CD4-positive, alpha-beta T cell treated with Interleukin-17A for 1 hour (primary cell): ENCODE measurements at regions not wholly inside any gene's neighbourhood (a gene's known extent, or its start where the extent isn't known, plus 50 kb on each side); places are given as distances from the start of the nearest gene placed in this dataset.
"Not testable (repeated sequence)": the region's sequence is repeated elsewhere in the genome, so short reads cannot be mapped to it uniquely, and the experiment has no call there.

Experiments used
- DNase-seq: peaks from one replicate; pipeline ENCODE4 v3.0.0-alpha.2; 2020

DNA sequence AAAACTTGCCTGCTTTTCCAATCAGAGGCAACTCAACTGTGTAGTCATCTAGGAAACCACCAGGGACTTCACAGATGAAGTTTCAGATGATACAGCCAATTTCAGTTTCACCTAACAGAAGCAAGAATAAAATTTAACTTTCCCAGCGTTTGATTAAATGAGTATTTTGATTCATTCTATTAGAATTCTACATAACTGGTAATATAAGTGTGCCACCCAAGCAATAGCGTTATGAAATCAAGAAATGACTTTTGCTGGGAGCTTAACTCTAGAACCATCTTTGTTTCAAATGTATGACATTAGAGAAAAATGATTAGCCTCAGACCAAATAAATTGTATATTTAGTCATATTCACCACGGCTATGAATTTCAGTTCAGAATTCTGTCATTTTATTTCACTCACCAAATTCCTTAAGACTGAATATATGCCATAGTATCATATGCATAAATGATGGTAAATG, 239.3 kb downstream of the NRIP1 start:
- DNase-seq = no peak

- no peak for DNase-seq
These were observed 240.7 kb downstream of the NRIP1 start for GRCh38 chr21:14824126-14824525.

- DNase-seq = no peak
These were observed 247.5 kb downstream of the NRIP1 start for GRCh38 chr21:14817311-14817710.

DNA sequence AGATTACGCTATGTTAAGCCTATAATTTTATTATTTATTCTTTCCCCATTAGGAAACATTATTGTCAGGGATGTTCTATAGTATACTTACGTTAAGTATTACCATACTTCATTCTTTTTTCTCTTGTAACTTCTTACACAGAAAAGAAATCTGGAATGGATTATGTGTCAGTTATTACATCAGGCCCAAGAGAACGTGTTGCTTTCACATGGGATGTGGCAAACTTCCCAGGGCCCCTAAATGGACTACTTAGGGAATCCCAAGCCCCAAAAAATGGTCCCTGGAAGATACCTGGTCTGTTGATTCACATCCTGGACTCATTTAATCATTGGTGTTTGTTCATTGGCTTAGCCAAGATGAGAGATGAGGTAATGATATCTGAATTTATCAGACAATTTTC, 249.8 kb downstream of the NRIP1 start:
- no peak for DNase-seq

DNA sequence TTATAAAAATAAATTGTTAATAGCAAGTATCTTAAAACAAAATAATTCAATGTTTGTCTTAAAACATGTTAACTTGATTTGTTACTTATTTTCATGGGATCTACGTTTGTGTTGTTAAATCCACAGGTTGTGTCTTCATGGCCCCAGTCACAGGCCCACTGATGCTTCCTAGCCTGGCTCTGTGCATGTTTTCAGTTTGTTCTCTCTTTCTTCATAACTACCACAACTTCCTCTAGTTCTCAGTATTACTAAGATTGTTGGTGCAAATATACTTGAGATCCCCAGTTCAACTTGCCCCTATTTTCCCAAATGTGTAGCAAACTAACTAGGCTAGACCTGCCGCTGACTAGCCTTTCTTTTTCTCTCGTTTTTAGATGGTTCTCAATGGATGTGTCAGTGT, 250.5 kb downstream of the NRIP1 start:
- DNase-seq = no peak

DNA sequence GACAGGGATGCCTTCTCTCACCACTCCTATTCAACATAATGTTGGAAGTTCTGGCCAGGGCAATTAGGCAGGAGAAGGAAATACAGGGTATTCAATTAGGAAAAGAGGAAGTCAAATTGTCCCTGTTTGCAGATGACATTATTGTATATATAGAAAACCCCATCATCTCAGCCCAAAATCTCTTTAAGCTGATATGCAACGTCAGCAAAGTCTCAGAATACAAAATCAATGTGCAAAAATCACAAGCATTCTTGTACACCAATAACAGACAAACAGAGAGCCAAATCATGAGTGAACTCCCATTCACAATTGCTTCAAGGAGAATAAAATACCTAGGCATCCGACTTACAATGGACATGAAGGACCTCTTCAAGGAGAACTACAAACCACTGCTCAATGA, 258.1 kb upstream of the SAMSN1 start:
- not testable (repeated sequence) for DNase-seq

- no peak for DNase-seq
These were observed 251.4 kb upstream of the SAMSN1 start for GRCh38 chr21:14797543-14797942.

- no peak for DNase-seq
These were observed 241.2 kb upstream of the SAMSN1 start for GRCh38 chr21:14787312-14787711.

DNA sequence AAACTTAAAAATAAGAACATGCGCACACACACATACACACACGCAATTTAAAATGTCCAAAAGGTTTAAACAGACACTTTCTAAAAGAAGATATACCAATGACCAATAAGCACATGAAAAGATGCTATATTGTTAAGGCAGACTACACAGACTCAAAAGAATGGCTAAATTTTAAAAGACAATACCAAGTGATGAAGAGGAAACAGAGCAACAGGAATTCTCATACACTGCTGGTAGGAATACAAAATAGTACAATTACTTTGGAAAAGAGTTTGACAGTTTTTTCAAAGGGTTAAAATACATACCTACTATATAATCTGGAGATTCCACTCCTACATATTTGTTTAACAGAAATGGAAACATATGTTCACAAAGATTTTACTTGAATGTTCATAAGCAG, 239.6 kb upstream of the SAMSN1 start:
- DNase-seq = no peak

DNA sequence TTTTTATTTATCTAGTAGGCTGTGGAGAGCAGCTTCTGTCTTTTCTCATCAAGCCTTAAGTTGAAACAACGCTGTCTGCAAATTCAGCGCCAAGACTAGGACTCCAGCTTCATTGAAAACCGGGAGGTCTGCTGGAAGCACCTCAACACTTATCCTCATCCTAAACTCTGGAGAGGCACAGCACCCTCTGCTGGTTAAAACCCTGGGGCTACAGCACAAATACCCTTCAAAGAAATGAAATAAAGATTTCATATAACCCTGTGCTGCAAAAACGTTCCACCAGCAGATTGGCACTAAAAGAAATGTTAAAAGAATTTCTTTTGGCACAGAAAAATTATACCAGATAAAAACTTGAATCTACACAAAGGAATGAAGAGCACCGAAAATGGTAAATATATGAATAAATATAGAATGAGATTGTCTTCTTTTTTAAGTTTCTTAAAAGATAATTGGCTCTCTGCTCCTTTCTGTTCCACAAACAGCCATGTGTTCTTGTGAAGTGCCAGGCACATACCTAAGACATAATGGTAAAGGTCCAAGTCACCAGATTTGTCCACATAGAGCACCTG, 227.7 kb upstream of the SAMSN1 start:
- peak; percentile 60 for DNase-seq

- no peak for DNase-seq
These were observed 225.5 kb upstream of the SAMSN1 start for GRCh38 chr21:14771593-14771992.

DNA sequence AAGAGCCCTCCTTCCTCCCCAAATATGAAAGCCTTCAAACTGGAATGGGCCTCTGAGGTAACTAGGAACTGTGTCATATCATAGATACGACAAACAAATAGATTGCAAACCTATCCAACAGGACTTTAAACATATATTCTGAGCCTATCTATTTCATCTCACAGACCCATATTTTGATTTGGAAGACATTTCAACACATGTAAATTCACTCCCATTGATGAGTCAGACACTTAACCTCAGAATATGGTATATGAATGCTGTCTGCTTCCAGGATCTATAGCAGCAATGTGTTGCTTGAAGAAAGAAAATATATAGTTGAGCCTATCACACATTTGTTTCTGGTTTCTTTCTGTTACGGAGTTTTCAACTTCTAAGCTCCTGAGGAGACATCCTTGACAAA, 221.9 kb upstream of the SAMSN1 start:
- no peak for DNase-seq

- DNase-seq = no peak
These were observed 221.2 kb upstream of the SAMSN1 start for GRCh38 chr21:14767192-14767852.

DNA sequence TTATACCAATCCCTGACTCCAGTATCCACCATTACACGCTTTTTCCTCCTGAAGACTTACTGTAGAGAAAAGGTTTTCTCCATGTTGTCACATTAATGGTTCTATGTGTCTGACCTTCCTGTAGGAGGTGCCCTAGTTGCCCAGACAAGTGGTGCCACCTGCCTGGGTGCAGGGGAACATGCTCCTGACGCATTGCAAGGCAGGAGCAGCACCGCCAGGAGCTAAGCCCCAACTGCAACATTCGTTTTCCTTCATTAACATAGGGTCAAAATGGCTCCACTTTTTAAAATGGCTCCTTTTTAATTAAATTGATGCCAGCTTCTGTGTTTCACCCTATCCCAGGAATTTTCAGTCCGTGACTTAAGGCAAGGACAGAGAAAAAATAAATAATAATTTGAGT, 220.1 kb upstream of the SAMSN1 start:
- no peak for DNase-seq

GRCh38 chr21:14763695-14764064, 217.6 kb upstream of the SAMSN1 start:
- DNase-seq = no peak

- peak; percentile 26 for DNase-seq
These were observed 216.9 kb upstream of the SAMSN1 start for GRCh38 chr21:14762734-14763694.

- DNase-seq = no peak
These were observed 216.2 kb upstream of the SAMSN1 start for GRCh38 chr21:14762327-14762726.

GRCh38 chr21:14759285-14759684, 213.2 kb upstream of the SAMSN1 start:
- no peak for DNase-seq

- no peak for DNase-seq
These were observed 212.7 kb upstream of the SAMSN1 start for GRCh38 chr21:14758849-14759248.

- DNase-seq = no peak
These were observed 211.6 kb upstream of the SAMSN1 start for GRCh38 chr21:14757533-14758327.

- DNase-seq = no peak
These were observed 209.0 kb upstream of the SAMSN1 start for GRCh38 chr21:14755086-14755485.

GRCh38 chr21:14754682-14755081, 208.6 kb upstream of the SAMSN1 start:
- DNase-seq = no peak

DNA sequence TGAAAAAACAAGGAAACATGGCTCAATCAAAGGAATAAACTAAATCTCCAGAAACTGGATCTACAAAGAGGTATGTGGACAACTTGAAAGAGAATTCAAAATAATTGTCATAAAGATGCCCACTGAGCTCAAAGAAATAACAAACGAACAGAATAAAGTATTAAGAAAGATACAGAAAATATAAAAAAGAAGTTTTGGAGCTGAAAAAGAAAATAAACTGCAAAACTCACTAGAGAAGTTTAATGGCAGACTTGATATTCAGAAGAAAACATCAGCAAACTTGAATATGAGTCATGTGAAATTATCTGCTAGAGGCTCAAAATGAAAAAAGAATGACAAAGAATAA, 208.1 kb upstream of the SAMSN1 start:
- DNase-seq = no peak
